ENCODE measurements at regions not wholly inside any gene's neighbourhood (a gene's known extent, or its start where the extent isn't known, plus 50 kb on each side); places are given as distances from the start of the nearest gene placed in this dataset.

GRCh38 chr12:92056290-92056689, 89.4 kb downstream of the BTG1 start:
- peaks cover 28 to 32% (median 29%) of the 10 kb centered on the region in 3 donors for H3K4me1 Mint-ChIP-seq
- peaks cover 0 to 7% (median 1%) of the 10 kb centered on the region in 7 donors for H3K9me3 Mint-ChIP-seq
- no peak overlapping the region for H3K4me3 Mint-ChIP-seq
- DNase-seq (no peak), ATAC-seq (ENCODE audit: low read depth in 2 of 2) (no peak)
- H3K27ac Mint-ChIP-seq, result no peak overlapping the region
- H3K36me3 Mint-ChIP-seq, result peaks cover 5 to 8% of the 10 kb centered on the region in 2 donors
- no peaks in the 10 kb centered on the region for H3K27me3 Mint-ChIP-seq

DNA sequence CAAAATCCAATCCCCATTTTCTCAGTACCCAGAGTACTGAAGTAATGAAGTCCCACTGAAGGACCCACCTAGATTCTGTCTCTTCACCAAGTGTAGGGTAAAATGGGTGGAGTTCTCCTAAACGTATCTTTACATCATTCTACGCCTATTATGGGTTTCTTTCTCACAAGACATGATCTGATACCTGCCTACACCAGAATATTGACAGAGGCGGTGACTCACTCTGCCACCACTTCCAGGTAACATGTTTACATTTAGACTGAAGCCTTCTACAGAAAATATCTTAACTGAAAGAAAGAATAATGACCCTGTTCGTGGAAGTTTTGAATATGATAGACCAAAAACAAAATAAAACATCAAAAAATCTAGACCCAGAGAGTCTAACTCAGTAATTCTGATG, 89.8 kb downstream of the BTG1 start:
- ATAC-seq (ENCODE audit: low read depth in 2 of 2) (no peak), DNase-seq (no peak)
- Mint-ChIP-seq H3K4me3 (no peak overlapping the region), H3K9me3 (peaks cover 0 to 7% (median 1%) of the 10 kb centered on the region in 7 donors), H3K27me3 (no peaks in the 10 kb centered on the region), H3K27ac (no peak overlapping the region), H3K4me1 (peaks cover 24 to 29% (median 26%) of the 10 kb centered on the region in 3 donors), H3K36me3 (peaks cover 5 to 8% of the 10 kb centered on the region in 2 donors)

DNA sequence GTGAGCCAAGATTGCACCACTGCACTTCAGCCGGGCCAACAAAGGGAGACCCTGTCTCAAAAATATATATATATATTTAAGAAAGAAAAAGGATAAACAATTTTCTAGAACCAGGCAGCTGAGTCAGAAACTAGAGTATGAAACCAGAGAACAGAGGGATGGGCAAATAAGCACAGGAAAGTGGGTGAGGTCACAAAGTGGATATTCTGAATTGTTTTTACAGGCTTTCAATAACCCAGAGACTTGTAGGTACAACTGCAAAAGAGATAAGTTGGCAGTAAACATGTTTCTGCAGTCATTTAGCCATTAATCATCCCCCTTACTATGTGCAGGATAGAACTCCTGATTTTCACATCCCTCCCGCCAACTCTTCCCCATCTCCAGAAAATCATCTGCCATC, 94.2 kb downstream of the BTG1 start:
- peaks cover 15 to 20% (median 16%) of the 10 kb centered on the region in 3 donors for H3K4me1 Mint-ChIP-seq
- H3K27ac Mint-ChIP-seq, result no peak overlapping the region
- ATAC-seq (ENCODE audit: low read depth in 2 of 2), result no peak
- DNase-seq, result no peak
- no peak overlapping the region for H3K4me3 Mint-ChIP-seq
- peaks cover 0 to 8% of the 10 kb centered on the region in 2 donors for H3K36me3 Mint-ChIP-seq
- no peaks in the 10 kb centered on the region for H3K27me3 Mint-ChIP-seq
- peaks cover 0 to 1% (median 0%) of the 10 kb centered on the region in 7 donors for H3K9me3 Mint-ChIP-seq

DNA sequence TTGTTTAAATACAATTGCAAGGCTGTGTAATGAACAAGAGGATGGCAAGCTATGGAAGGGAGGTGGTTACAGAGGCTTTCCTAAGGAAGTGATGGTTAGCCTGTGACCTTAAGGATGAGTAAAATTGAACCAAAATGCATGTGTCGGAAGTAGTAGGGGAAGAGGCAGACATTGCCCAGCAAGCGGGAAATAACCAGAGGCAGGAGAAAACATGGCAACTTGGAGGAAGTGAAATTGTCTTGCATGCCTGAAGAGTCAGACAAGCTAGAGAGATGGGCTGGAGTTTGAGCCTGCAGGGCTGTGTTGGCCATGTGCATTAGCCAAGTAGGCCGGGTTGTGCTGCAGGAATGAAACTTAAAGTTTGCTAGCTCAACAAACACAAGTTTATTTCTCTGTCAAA, 96.2 kb downstream of the BTG1 start:
- Mint-ChIP-seq H3K4me1 (peaks cover 15 to 20% (median 16%) of the 10 kb centered on the region in 3 donors), H3K27ac (peak overlapping the region in 3 of 6 donors; percentile 10 to 57 (median 28)), H3K9me3 (peaks cover 0 to 1% (median 0%) of the 10 kb centered on the region in 7 donors), H3K4me3 (peak overlapping the region in 1 of 8 donors; percentile 6), H3K36me3 (peaks cover 0 to 8% of the 10 kb centered on the region in 2 donors), H3K27me3 (no peaks in the 10 kb centered on the region)
- DNase-seq (peak; percentile 29), ATAC-seq (ENCODE audit: low read depth in 2 of 2) (peak; percentile 98 to 99)

- H3K4me1 Mint-ChIP-seq, result peaks cover 11 to 20% (median 15%) of the 10 kb centered on the region in 3 donors
- DNase-seq, result no peak
- H3K27ac Mint-ChIP-seq, result no peak overlapping the region
- ATAC-seq (ENCODE audit: low read depth in 2 of 2), result no peak
- H3K27me3 Mint-ChIP-seq, result no peaks in the 10 kb centered on the region
- no peak overlapping the region for H3K4me3 Mint-ChIP-seq
- no peaks in the 10 kb centered on the region for H3K36me3 Mint-ChIP-seq
- H3K9me3 Mint-ChIP-seq, result peaks cover 0 to 1% (median 0%) of the 10 kb centered on the region in 7 donors
Observed at GRCh38 chr12:92047393-92047826, 98.2 kb downstream of the BTG1 start.

DNA sequence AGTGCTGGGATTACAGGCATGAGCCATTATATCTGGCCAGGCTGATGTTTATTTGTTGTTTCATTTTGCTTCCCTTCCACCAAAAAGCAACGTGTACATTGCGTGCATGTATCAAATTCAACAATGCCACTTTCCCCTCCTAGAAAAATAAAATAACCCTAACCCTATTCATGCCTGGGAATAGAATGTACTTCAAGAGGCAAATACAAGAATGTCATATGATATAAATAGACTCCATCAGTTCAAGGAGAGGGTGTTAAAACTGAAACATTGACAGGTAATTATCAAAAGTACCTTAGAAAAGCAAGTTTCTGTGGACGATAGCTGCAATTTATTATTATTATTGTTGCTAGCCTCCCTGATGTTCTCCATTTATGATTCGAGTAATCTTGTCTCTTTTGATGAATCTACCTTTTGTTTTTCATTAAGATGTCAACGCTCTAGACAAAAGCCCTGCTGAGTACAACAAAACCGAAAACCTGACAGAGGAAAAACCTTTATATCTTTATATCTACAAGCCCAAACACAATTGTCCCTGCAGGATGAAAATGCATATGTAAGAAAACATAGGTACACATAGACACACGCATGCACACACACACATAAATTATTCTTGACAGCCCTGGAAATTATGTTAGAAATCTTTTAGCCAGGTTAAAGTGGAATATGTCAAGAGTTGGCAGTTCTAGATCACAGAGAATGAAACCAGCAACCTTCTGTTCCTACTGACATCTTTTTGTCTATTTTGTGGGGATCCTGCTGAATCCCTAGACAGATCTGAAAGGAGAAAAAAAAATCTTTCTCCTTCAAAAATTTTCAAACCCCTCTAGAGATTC, 98.9 kb downstream of the BTG1 start:
- no peak for DNase-seq
- peaks cover 11 to 20% (median 18%) of the 10 kb centered on the region in 3 donors for H3K4me1 Mint-ChIP-seq
- peak overlapping the region in 1 of 6 donors; percentile 32 for H3K27ac Mint-ChIP-seq
- H3K36me3 Mint-ChIP-seq, result no peaks in the 10 kb centered on the region
- no peaks in the 10 kb centered on the region for H3K27me3 Mint-ChIP-seq
- H3K4me3 Mint-ChIP-seq, result no peak overlapping the region
- no peaks in the 10 kb centered on the region for H3K9me3 Mint-ChIP-seq
- no peak for ATAC-seq (ENCODE audit: low read depth in 2 of 2)

DNA sequence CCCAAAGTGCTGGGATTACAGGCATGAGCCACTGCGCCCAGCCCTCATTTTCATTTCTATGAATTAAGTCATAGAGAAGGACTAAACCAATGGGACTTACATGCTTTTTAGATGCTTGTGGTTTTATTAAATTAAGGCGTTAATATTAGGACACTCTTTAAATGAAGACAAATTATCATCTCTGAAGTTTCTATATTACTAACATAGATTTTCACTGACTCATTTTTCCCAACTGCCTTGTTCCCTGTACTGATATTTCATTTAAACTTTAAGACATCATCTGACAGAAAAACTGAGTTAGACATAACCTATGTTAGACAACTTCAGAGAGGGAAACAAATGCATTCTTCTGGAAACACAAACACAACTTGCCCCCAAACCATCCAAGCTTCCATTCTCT, 99.8 kb downstream of the BTG1 start:
- H3K4me1 Mint-ChIP-seq, result peaks cover 11 to 21% (median 20%) of the 10 kb centered on the region in 3 donors
- H3K9me3 Mint-ChIP-seq, result no peaks in the 10 kb centered on the region
- H3K36me3 Mint-ChIP-seq, result no peaks in the 10 kb centered on the region
- no peaks in the 10 kb centered on the region for H3K27me3 Mint-ChIP-seq
- H3K4me3 Mint-ChIP-seq, result no peak overlapping the region
- DNase-seq (no peak), ATAC-seq (ENCODE audit: low read depth in 2 of 2) (no peak)
- peak overlapping the region in 2 of 6 donors; percentile 12 to 32 for H3K27ac Mint-ChIP-seq

- peaks cover 8 to 17% (median 11%) of the 10 kb centered on the region in 3 donors for H3K4me1 Mint-ChIP-seq
- H3K27ac Mint-ChIP-seq, result peak overlapping the region in 2 of 6 donors; percentile 15 to 81
- no peak for ATAC-seq (ENCODE audit: low read depth in 2 of 2)
- DNase-seq, result no peak
- no peaks in the 10 kb centered on the region for H3K36me3 Mint-ChIP-seq
- no peak overlapping the region for H3K4me3 Mint-ChIP-seq
- no peaks in the 10 kb centered on the region for H3K27me3 Mint-ChIP-seq
- H3K9me3 Mint-ChIP-seq, result no peaks in the 10 kb centered on the region
Observed at GRCh38 chr12:92044435-92044834, 101.2 kb downstream of the BTG1 start.

GRCh38 chr12:92042791-92043531, 102.7 kb downstream of the BTG1 start:
- Mint-ChIP-seq H3K4me1 (peaks cover 0 to 6% (median 0%) of the 10 kb centered on the region in 3 donors), H3K4me3 (no peak overlapping the region), H3K27ac (peak overlapping the region in 1 of 6 donors; percentile 80), H3K27me3 (no peaks in the 10 kb centered on the region), H3K9me3 (no peaks in the 10 kb centered on the region), H3K36me3 (no peaks in the 10 kb centered on the region)
- DNase-seq (no peak), ATAC-seq (ENCODE audit: low read depth in 2 of 2) (no peak)

DNA sequence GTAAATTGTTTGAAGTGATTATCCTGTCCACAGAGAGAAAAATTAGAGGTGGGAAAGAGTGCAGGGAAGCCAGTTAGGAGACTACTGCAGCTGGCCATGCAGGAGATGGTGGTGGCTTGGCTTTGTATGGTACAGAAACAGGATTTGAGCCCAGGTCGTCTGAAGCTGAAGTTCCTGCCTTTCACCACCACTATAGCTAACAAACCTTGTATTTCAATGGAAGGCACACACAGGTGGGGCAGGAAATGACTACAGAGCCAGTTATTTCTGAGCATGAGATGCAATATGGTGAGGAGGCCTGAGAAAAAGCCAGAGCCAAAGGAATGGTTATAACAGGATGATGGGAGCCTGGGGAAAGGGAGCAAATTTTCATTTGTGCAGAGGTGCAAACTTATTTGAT, 103.9 kb downstream of the BTG1 start:
- ATAC-seq (ENCODE audit: low read depth in 2 of 2) (no peak), DNase-seq (no peak)
- Mint-ChIP-seq H3K4me3 (no peak overlapping the region), H3K9me3 (no peaks in the 10 kb centered on the region), H3K36me3 (no peaks in the 10 kb centered on the region), H3K4me1 (peaks cover 0 to 6% (median 2%) of the 10 kb centered on the region in 3 donors), H3K27me3 (no peaks in the 10 kb centered on the region), H3K27ac (peak overlapping the region in 2 of 6 donors; percentile 8 to 60)

- no peaks in the 10 kb centered on the region for H3K9me3 Mint-ChIP-seq
- peaks cover 15 to 25% (median 24%) of the 10 kb centered on the region in 3 donors for H3K4me1 Mint-ChIP-seq
- DNase-seq (no peak), ATAC-seq (ENCODE audit: low read depth in 2 of 2) (no peak)
- H3K27ac Mint-ChIP-seq, result no peak overlapping the region
- no peak overlapping the region for H3K4me3 Mint-ChIP-seq
- H3K36me3 Mint-ChIP-seq, result no peaks in the 10 kb centered on the region
- no peaks in the 10 kb centered on the region for H3K27me3 Mint-ChIP-seq
Observed at GRCh38 chr12:92039046-92039445, 106.6 kb downstream of the BTG1 start.

- no peak overlapping the region for H3K4me3 Mint-ChIP-seq
Observed at GRCh38 chr12:92038476-92038875, 107.2 kb downstream of the BTG1 start.

DNA sequence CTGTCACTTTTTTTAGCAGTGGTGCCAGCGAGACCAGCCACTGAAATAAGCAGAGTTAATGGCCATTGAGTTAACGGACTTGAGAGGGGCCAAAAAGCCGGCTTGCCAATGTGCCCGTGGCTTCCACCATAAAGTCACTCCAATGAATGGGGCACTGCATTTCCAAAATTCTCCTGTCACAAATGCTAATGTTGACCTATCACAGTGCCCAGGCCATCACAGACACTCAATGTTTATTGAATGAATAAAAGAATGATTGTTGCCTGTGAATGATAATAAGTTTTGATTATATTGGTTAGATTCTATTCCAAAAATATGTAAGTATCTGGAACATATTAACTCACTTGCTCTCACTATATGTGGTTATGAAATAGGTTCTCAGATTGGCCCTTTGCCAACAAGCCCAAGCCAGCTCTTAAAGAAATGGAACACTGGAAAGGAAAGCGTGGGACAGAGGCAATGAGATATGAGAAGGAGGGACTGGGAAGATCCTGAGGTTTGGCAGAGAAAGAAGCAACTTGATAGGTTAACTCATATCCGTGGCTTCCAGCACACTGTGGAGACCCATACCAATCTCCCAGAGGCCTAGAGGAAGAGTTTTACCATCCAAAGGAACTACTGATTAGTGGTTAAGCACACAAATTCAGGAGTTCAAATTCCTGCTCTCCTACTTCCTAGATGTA, 108.7 kb downstream of the BTG1 start:
- Mint-ChIP-seq H3K4me3 (peak overlapping the region in 1 of 8 donors; percentile 10), H3K27me3 (no peaks in the 10 kb centered on the region), H3K27ac (peak overlapping the region in 3 of 6 donors; percentile 27 to 92 (median 28)), H3K4me1 (peaks cover 31 to 41% (median 31%) of the 10 kb centered on the region in 3 donors), H3K9me3 (no peaks in the 10 kb centered on the region), H3K36me3 (no peaks in the 10 kb centered on the region)
- ATAC-seq (ENCODE audit: low read depth in 2 of 2) (no peak), DNase-seq (no peak)

More at GRCh38 chr12:92038476-92038875, 107.2 kb downstream of the BTG1 start:
- Mint-ChIP-seq H3K27ac (peak overlapping the region in 2 of 6 donors; percentile 58 to 76), H3K36me3 (no peaks in the 10 kb centered on the region), H3K4me1 (peaks cover 19 to 27% (median 25%) of the 10 kb centered on the region in 3 donors), H3K27me3 (no peaks in the 10 kb centered on the region), H3K9me3 (no peaks in the 10 kb centered on the region)
- no peak for ATAC-seq (ENCODE audit: low read depth in 2 of 2)
- no peak for DNase-seq
